CD4-positive, alpha-beta T cell treated with Interleukin-15 for 1 hour (primary cell): ENCODE measurements at regions not wholly inside any gene's neighbourhood (a gene's known extent, or its start where the extent isn't known, plus 50 kb on each side); places are given as distances from the start of the nearest gene placed in this dataset.

ENCODE experiments used
- DNase-seq: peaks from one replicate; pipeline ENCODE4 v3.0.0-alpha.2; 2020

DNA sequence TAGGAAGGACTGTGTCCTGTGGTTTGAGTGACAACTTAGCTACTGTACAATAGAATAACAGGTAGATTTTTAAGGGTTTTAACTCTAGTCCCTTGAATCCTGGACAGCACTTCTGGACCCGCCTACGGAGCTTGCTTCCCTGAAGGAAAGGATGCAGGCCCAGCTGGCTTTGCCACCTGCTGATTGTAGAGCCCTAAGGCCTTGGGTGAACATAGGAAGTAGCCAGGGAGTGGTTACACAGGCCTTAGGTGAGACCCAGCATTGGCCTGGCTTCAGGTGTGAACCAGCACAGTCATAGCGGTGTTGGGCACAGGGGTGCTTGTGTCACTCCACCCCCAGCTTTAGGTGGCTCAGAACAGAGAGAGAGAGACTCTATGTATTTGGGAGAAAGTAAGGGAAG is 413.5 kb downstream of the GRIA2 start:
- DNase-seq, result no peak

- DNase-seq, result no peak
Observed at GRCh38 chr4:157616741-157617472, 396.4 kb downstream of the GRIA2 start.

GRCh38 chr4:157607996-157608395 is 387.5 kb downstream of the GRIA2 start:
- DNase-seq, result no peak

DNA sequence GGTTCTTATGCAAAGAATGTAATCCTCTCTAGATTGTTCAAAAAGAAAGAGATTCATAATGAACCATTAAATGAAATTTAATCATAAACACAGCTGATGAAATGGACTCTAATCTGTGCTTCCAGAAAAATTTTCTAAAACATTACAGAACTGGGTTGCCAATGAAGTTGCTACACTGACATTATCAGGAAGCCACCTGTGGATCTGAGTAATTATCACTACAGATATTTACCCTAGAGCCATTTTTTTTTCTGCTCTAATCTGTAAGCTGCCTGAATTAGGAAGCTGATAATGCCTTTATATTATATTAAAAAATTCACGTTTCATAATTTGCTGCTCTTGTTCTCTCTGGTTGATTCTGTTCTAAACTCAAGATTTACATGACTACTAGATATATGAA is 380.1 kb downstream of the GRIA2 start:
- no peak for DNase-seq

- DNase-seq, result no peak
Observed at GRCh38 chr4:157591245-157591644, 370.7 kb downstream of the GRIA2 start.

- no peak for DNase-seq
Observed at GRCh38 chr4:157590679-157591078, 370.2 kb downstream of the GRIA2 start.

- DNase-seq, result no peak
Observed at GRCh38 chr4:157587681-157588423, 367.3 kb downstream of the GRIA2 start.

GRCh38 chr4:157582141-157582540 is 361.6 kb downstream of the GRIA2 start:
- no peak for DNase-seq

DNA sequence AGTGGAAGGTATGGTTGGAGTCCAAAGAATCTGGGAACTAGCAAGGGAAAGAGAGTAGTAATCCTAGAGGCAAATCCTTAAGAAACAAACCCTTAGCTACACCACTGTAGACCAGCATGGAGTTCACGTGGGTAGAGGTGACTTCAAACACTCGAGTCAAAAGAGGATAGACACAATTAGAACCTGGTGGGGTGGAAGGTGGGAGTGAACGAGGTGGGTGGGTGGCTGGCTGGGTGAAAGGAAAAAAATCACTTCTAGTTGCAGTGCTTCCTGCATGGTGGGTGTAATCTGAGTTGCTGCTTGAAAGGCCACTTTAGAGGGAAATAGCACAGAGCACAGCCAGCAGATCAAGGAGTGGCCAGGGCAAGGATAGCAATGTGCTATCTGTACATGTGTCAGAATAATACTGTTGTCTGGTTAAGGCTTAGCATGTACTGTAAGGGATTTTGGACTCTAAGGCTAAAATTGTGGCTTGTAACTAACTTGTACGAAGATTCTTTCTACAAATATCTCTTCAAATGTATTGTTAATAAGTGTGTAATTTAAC is 356.2 kb downstream of the GRIA2 start:
- DNase-seq, result no peak

DNA sequence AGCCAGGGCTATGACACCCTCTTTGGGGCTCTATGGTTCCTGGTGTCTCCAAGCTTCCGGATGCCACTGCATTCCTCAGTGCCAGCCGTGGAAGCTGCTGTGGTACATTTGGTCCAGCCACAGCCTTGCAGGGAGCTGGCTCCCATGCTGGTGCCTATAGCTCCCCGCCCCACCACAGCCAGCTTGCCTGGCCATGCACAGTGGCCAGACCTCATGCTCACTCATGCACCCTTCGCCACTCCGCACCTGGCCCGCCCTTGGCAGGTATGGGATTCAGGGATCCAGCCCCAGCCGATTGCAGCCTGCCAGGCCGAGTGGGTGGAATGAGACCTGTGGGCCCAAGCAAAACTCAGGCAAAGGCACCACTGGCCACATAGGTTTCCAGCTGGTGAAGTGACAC is 354.8 kb downstream of the GRIA2 start:
- no peak for DNase-seq

DNA sequence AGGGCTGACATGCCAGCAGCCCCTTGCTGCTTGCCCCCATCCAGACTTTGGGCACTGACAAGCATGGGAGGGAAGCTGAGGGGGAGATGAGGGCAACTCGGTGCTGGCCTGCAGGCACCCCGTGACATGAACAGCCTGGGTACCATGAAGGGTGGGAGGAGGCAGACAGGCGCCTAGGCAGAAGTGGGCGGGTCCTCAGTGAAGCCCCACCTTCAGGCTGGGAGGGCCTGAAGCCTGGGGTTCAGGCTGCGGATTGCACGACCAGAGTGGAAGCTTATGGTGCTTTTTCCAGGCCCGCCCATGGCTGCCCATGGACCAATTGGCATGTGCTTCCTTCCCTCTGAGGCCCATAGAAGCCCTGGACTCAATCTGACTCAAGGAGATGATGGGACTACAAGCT is 354.1 kb downstream of the GRIA2 start:
- no peak for DNase-seq

- no peak for DNase-seq
Observed at GRCh38 chr4:157572951-157573350, 352.4 kb downstream of the GRIA2 start.

GRCh38 chr4:157572284-157572683 is 351.8 kb downstream of the GRIA2 start:
- no peak for DNase-seq

GRCh38 chr4:157564771-157565170 is 344.2 kb downstream of the GRIA2 start:
- no peak for DNase-seq

DNA sequence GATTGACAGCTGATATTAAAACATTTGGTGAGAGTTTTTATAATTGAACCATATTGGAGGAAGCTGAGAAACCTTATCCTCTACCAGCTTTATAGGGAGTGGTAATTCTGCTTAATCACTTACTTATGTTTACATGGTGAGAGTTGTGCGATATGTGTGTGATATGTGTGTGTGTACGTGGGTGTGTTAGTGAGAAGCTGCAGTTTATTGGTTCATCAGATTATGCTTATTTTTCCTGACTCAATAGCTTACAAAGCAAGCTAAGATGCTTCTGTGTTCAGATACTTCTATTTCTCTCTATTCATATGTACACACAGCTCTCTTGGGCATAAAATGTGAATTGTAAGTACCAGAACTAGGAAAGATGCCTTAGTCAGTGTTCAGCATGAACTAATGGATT is 343.7 kb downstream of the GRIA2 start:
- no peak for DNase-seq

DNA sequence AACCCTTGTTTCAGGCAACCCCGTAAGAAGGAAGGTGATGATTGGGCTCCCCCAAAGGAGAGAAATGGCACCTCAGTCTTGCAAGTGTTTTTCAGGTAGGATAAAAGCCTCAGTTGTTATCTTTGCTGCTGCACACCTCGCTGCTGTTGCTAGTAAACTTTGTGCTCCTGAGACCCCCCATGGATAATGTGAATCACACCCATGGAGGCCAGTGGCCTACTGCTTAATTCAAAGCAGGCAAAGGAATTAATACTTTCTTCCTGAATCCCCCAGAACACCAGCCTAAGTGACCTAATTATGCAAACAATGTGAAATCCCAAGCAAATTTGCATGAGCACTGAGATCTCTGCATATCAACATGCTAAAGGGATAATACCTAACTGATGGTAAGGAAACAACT is 337.5 kb downstream of the GRIA2 start:
- no peak for DNase-seq

GRCh38 chr4:157550028-157550427 is 329.5 kb downstream of the GRIA2 start:
- DNase-seq, result no peak

DNA sequence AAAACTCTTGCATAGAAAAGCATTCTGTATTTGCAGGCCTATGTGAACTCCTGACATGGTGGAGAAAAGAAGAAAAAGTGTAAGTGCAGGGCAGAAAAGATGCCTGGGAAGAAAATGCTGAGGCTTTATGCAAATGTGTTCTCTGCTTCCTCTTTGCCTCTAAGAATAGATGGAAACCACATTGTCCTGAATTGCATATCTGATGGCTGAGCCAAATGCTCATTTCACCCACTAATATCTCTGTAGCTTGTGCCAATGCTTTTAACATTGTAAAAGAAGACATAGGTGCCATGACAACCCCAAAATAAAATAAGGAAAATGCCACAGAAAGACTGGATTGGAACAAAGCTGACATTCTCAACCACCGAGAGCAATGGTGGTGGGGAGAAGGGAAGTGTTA is 307.4 kb downstream of the GRIA2 start:
- DNase-seq, result no peak

DNA sequence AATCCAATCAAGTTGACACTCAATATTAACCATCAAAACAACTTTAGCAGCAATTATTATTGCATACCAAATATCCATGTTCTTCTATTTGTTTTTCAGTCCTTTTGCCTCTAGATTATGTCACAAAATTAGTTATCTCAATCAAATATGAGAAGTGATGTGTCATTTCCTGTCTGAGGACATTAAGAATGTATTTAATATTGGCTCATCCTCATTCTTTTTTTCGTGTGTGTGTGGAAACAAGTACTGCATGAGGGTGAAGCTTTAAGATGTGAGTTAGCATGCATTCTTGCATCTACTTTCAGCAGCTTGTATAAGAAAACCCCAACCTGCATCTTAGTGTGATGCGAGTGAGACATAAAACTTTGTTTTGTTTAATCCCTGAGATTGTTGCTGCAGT is 301.4 kb downstream of the GRIA2 start:
- DNase-seq, result no peak

DNA sequence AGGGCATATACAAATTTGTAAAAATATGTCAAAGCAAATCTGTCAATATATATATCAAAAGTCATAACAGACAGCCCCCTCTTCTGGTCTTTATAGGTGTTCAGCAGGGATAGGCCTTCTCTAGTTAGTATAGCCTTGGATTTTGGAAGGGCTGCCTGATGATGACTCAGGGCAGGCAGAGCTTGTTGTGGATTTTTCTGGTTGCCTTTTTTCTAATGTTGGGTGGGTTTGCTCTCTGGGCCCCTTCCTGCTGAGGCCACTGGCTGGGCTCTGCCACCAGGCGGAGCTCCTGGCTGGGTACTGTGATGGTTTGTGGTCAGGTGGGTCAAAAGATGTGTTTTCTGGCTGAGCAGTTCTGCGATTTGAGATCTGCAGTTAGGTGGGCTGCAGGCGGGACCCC is 294.2 kb downstream of the GRIA2 start:
- no peak for DNase-seq

DNA sequence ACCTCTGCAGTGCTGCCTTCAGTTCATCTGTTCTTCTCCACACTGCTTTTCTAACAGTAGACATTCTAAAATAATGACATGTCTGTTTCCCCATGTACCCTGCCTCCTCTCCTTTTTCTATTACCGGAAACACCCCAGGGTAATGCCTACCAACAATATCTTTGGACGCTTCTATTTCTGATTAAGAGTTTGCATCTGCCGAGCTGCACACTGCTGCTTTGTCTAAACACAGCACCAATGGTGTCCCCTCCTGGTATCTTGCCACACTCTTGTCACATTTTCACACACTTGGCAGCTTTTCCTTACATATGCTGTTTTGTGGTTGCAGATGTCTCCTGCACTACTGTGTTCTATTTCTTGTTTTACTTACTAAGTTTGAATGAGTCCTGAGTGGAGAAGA is 288.8 kb downstream of the GRIA2 start:
- DNase-seq, result no peak

GRCh38 chr4:157502656-157503055 is 282.1 kb downstream of the GRIA2 start:
- no peak for DNase-seq

- DNase-seq, result no peak
Observed at GRCh38 chr4:157459785-157460184, 239.3 kb downstream of the GRIA2 start.

DNA sequence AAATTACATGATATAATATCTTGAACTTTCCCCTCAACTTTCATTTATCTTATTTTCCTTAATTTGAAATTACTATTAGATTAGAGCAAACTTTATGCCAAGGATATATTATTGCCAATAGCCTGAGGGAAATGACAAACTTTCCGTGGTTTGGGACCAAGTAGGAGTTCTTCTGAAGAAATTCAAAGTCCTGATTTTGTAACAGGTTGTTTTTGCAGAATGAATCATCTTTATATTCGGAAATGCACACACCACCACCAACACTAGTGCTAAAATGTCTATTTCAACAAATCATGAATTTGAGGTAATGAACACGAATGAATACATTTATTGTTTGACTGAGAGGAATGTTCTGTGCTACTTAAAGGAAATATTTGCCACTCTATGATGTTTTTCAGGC is 226.7 kb downstream of the GRIA2 start:
- no peak for DNase-seq
